PC-3 (cell line): ENCODE measurements at regions not wholly inside any gene's neighbourhood (a gene's known extent, or its start where the extent isn't known, plus 50 kb on each side); places are given as distances from the start of the nearest gene placed in this dataset.

Source experiments
- ATAC-seq: fragments of 200-7000 bp; cut with Tn5 transposase; 2 replicates; pipeline ENCODE4 v1.9.1; 2020; ENCODE audit warnings: mild to moderate bottlenecking, moderate library complexity
- BruUV-seq: library from RNA; stranded (reverse); fragments of 400-500 nt; replicated peaks from 2 replicates; lab custom pipeline; 2021; lab: Mats Ljungman, UMichigan
- CTCF ChIA-PET: fragments of 300-600 bp; sonication (Branson Sonifier 250); formaldehyde crosslinking; loops from one replicate; lab custom pipeline; 2022; ENCODE audit warnings: antibody characterized with exemption; lab: Charles Lee
- POLR2A ChIA-PET: fragments of 300-600 bp; sonication (Branson Sonifier 250); formaldehyde crosslinking; loops from one replicate; lab custom pipeline; 2022; ENCODE audit warnings: antibody characterized with exemption; ENCODE audit not compliant: unreplicated experiment; lab: Charles Lee
- DNase-seq: peaks from one replicate; pipeline ENCODE4 v3.0.0-alpha.2; 2015
- H2AFZ ChIP-seq: fragments of 300-600 bp; sonication (generic); 2 replicates; pipeline ENCODE4 v1.6.0; 2016; ENCODE audit warnings: antibody characterized with exemption, low read length
- H3F3A ChIP-seq: fragments of 300-600 bp; sonication (generic); one replicate; pipeline ENCODE4 v1.6.0; 2017; ENCODE audit warnings: antibody characterized with exemption, low read length, control low read depth, mild to moderate bottlenecking; ENCODE audit not compliant: unreplicated experiment
- H3K27ac ChIP-seq: fragments of 300-600 bp; sonication (generic); 2 replicates; pipeline ENCODE4 v1.5.1; 2016; ENCODE audit warnings: mild to moderate bottlenecking, low read length
- H3K27me3 ChIP-seq: fragments of 300-600 bp; sonication (generic); 2 replicates; pipeline ENCODE4 v1.6.1; 2016; ENCODE audit warnings: low read length, mixed read lengths
- H3K36me3 ChIP-seq: fragments of 300-600 bp; sonication (generic); 2 replicates; pipeline ENCODE4 v1.6.1; 2016; ENCODE audit warnings: low read depth, mixed run types, low read length, mixed read lengths
- H3K4me1 ChIP-seq: fragments of 300-600 bp; sonication (generic); 2 replicates; pipeline ENCODE4 v1.5.1; 2016; ENCODE audit warnings: low read length; ENCODE audit not compliant: insufficient read depth
- H3K4me2 ChIP-seq: fragments of 300-600 bp; sonication (generic); 2 replicates; pipeline ENCODE4 v1.6.0; 2016; ENCODE audit warnings: low read length
- H3K4me3 ChIP-seq: fragments of 300-600 bp; sonication (generic); 2 replicates; pipeline ENCODE4 v1.5.1; 2016; ENCODE audit warnings: mild to moderate bottlenecking, low read length, mixed read lengths
- H3K79me2 ChIP-seq: fragments of 300-600 bp; sonication (generic); 2 replicates; pipeline ENCODE4 v1.6.1; 2017; ENCODE audit warnings: low read length, mixed read lengths
- H3K9ac ChIP-seq: fragments of 300-600 bp; sonication (generic); 2 replicates; pipeline ENCODE4 v1.6.0; 2016; ENCODE audit warnings: mild to moderate bottlenecking, low read length
- H3K9me2 ChIP-seq: fragments of 300-600 bp; sonication (generic); replicated peaks from 2 replicates; pipeline ENCODE4 v1.6.1; 2016; ENCODE audit warnings: mixed run types, low read length, mixed read lengths
- H3K9me3 ChIP-seq: fragments of 300-600 bp; sonication (generic); 2 replicates; pipeline ENCODE4 v1.6.1; 2016; ENCODE audit warnings: low read length, mixed read lengths
- H4K20me1 ChIP-seq: fragments of 300-600 bp; sonication (generic); 2 replicates; pipeline ENCODE4 v1.6.1; 2016; ENCODE audit warnings: low read length, mixed read lengths
- CTCF ChIP-seq: fragments of 300-600 bp; sonication (generic); conservative IDR thresholded peaks from 2 replicates; pipeline ENCODE4 v1.5.1; 2017; ENCODE audit warnings: antibody characterized with exemption, low read depth, mild to moderate bottlenecking, low read length
- EZH2 ChIP-seq: fragments of 300-600 bp; sonication (generic); IDR thresholded peaks from one replicate; pipeline ENCODE4 v1.6.1; 2017; ENCODE audit warnings: antibody characterized with exemption, mild to moderate bottlenecking, low read length; ENCODE audit not compliant: unreplicated experiment
- EZH2phosphoT487 ChIP-seq: fragments of 300-600 bp; sonication (generic); IDR thresholded peaks from 2 replicates; pipeline ENCODE4 v1.6.1; 2018; ENCODE audit warnings: mild to moderate bottlenecking, antibody characterized with exemption, low read length, borderline replicate concordance
- intact Hi-C: fragments of 100-400 bp; cut with micrococcal nuclease; formaldehyde crosslinking; loops from 2 replicates; pipeline ENCODE4 v1.9.0; 2023

- no TSS peak for BruUV-seq
- CTCF ChIA-PET = no interaction called here
- Histone ChIP-seq H3K79me2 (no peaks in the 10 kb centered on the region), H3K36me3 (no peaks in the 10 kb centered on the region), H3K9me3 (no peaks in the 10 kb centered on the region), H3K4me1 (peaks cover 21% of the 10 kb centered on the region), H3K9ac (no peak overlapping the region), H3K4me2 (peak overlapping the region; percentile 39), H3F3A (no peaks in the 10 kb centered on the region), H3K27me3 (no peaks in the 10 kb centered on the region), H3K9me2 (no peaks in the 10 kb centered on the region), H3K27ac (peak overlapping the region; percentile 40), H4K20me1 (no peaks in the 10 kb centered on the region), H3K4me3 (no peak overlapping the region), H2AFZ (peak overlapping the region; percentile 70)
- POLR2A ChIA-PET = no interaction called here
- ATAC-seq = peak; percentile 20; the same call in 1 of the 2 replicates
- TF ChIP-seq EZH2 = no peak
- no peak for TF ChIP-seq CTCF
- no peak for TF ChIP-seq EZH2phosphoT487
- intact Hi-C loops = no loop called here
- DNase-seq = no peak
Observed at GRCh38 chr6:15066089-15066758, 179.6 kb upstream of the JARID2 start.

GRCh38 chr6:15073344-15073789 lies 172.5 kb upstream of the JARID2 start:
- Histone ChIP-seq H3K79me2 (no peaks in the 10 kb centered on the region), H3K27ac (peak overlapping the region; percentile 83), H3K36me3 (no peaks in the 10 kb centered on the region), H3K4me3 (no peak overlapping the region), H3K27me3 (no peaks in the 10 kb centered on the region), H3K9me3 (no peaks in the 10 kb centered on the region), H4K20me1 (no peaks in the 10 kb centered on the region), H2AFZ (no peak overlapping the region), H3F3A (no peaks in the 10 kb centered on the region), H3K9me2 (no peaks in the 10 kb centered on the region), H3K4me1 (peaks cover 17% of the 10 kb centered on the region), H3K4me2 (peak overlapping the region; percentile 29; the same call in 1 of the 2 replicates), H3K9ac (no peak overlapping the region; the same call in 1 of the 2 replicates)
- TF ChIP-seq CTCF (no peak), EZH2 (no peak), EZH2phosphoT487 (no peak)
- ChIA-PET POLR2A (interaction anchor here (0.5 to 0.6 kb wide), 2 partner anchors 172 to 329 kb away, joined by 4 read pairs; no protein-coding TSS in a partner anchor), CTCF (interaction anchor here (0.6 kb wide), 1 partner anchor 558 kb away, joined by 3 read pairs; no protein-coding TSS in a partner anchor)
- intact Hi-C loops = no loop called here
- ATAC-seq (peak; percentile 85), DNase-seq (peak; percentile 92)
- no TSS peak for BruUV-seq

GRCh38 chr6:15073883-15074465 lies 171.9 kb upstream of the JARID2 start:
- ATAC-seq (no peak), DNase-seq (no peak)
- no peaks in the 10 kb centered on the region for H3F3A ChIP-seq
- intact Hi-C loops = no loop called here
- no peak overlapping the region; the same call in 1 of the 2 replicates for H3K9ac ChIP-seq
- ChIA-PET CTCF (no interaction called here), POLR2A (interaction anchor here (0.5 to 0.6 kb wide), 2 partner anchors 171 to 330 kb away, joined by 4 read pairs; no protein-coding TSS in a partner anchor)
- no peaks in the 10 kb centered on the region for H3K27me3 ChIP-seq
- no peaks in the 10 kb centered on the region for H3K79me2 ChIP-seq
- peak overlapping the region; percentile 83 for H3K27ac ChIP-seq
- H3K36me3 ChIP-seq = no peaks in the 10 kb centered on the region
- H3K4me3 ChIP-seq = no peak overlapping the region
- peaks cover 17% of the 10 kb centered on the region for H3K4me1 ChIP-seq
- peak overlapping the region; percentile 29; the same call in 1 of the 2 replicates for H3K4me2 ChIP-seq
- H2AFZ ChIP-seq = no peak overlapping the region
- BruUV-seq = no TSS peak
- no peaks in the 10 kb centered on the region for H4K20me1 ChIP-seq
- TF ChIP-seq CTCF = no peak
- TF ChIP-seq EZH2phosphoT487 = no peak
- no peak for TF ChIP-seq EZH2
- H3K9me2 ChIP-seq = no peaks in the 10 kb centered on the region
- H3K9me3 ChIP-seq = no peaks in the 10 kb centered on the region
